GM19025 (cell line): ENCODE measurements at regions not wholly inside any gene's neighbourhood (a gene's known extent, or its start where the extent isn't known, plus 50 kb on each side); places are given as distances from the start of the nearest gene placed in this dataset.
"Not testable (repeated sequence)": the region's sequence is repeated elsewhere in the genome, so short reads cannot be mapped to it uniquely, and the experiment has no call there.

Source experiments
- ATAC-seq: cut with Tn5 transposase; IDR thresholded peaks from one replicate; pipeline ENCODE4 v1.9.1; 2021; ENCODE audit warnings: mild to moderate bottlenecking, low read depth, moderate library complexity; ENCODE audit not compliant: unreplicated experiment

- no peak for ATAC-seq
Measured at GRCh38 chr16:79380995-79381602, 219.4 kb downstream of the MAF start.

- ATAC-seq, result no peak
Measured at GRCh38 chr16:79379095-79379494, 221.4 kb downstream of the MAF start.

GRCh38 chr16:79377082-79377481 lies 223.5 kb downstream of the MAF start:
- not testable (repeated sequence) for ATAC-seq

- ATAC-seq, result no peak
Measured at GRCh38 chr16:79375351-79375750, 225.2 kb downstream of the MAF start.

GRCh38 chr16:79372503-79373184 lies 227.9 kb downstream of the MAF start:
- no peak for ATAC-seq

GRCh38 chr16:79370736-79371135 lies 229.8 kb downstream of the MAF start:
- no peak for ATAC-seq

GRCh38 chr16:79369796-79370195 lies 230.7 kb downstream of the MAF start:
- ATAC-seq, result no peak

GRCh38 chr16:79367822-79368221 lies 232.7 kb downstream of the MAF start:
- no peak for ATAC-seq

- no peak for ATAC-seq
Measured at GRCh38 chr16:79366635-79367034, 233.9 kb downstream of the MAF start.

- no peak for ATAC-seq
Measured at GRCh38 chr16:79365702-79366101, 234.8 kb downstream of the MAF start.

- no peak for ATAC-seq
Measured at GRCh38 chr16:79363484-79363883, 237.1 kb downstream of the MAF start.

GRCh38 chr16:79363035-79363434 lies 237.5 kb downstream of the MAF start:
- no peak for ATAC-seq

- ATAC-seq, result no peak
Measured at GRCh38 chr16:79362300-79362970, 238.1 kb downstream of the MAF start.

- no peak for ATAC-seq
Measured at GRCh38 chr16:79361132-79361751, 239.3 kb downstream of the MAF start.

- ATAC-seq, result no peak
Measured at GRCh38 chr16:79360267-79360666, 240.3 kb downstream of the MAF start.

- no peak for ATAC-seq
Measured at GRCh38 chr16:79359082-79359481, 241.5 kb downstream of the MAF start.

GRCh38 chr16:79358188-79358587 lies 242.3 kb downstream of the MAF start:
- no peak for ATAC-seq

GRCh38 chr16:79355600-79356358 lies 244.8 kb downstream of the MAF start:
- no peak for ATAC-seq

- ATAC-seq, result no peak
Measured at GRCh38 chr16:79351927-79352326, 248.6 kb downstream of the MAF start.

GRCh38 chr16:79349803-79350202 lies 250.7 kb downstream of the MAF start:
- no peak for ATAC-seq
